Stimulated activated CD8-positive, alpha-beta memory T cell treated with anti-CD3 and anti-CD28 coated beads, Interleukin-7, amount 100 ng/mL, for 4 hours (primary cell): ENCODE measurements at regions not wholly inside any gene's neighbourhood (a gene's known extent, or its start where the extent isn't known, plus 50 kb on each side); places are given as distances from the start of the nearest gene placed in this dataset.

Source experiments
- DNase-seq, 2 donors: peaks; one replicate each; pipeline ENCODE4 v3.0.0-alpha.2; 2020; ENCODE audit warnings: low read depth in 2 of 2

- DNase-seq: no peak
Measured at GRCh38 chr2:136404176-136404575, 286.2 kb upstream of the CXCR4 start.

GRCh38 chr2:136402281-136402680, 284.3 kb upstream of the CXCR4 start:
- DNase-seq: no peak

GRCh38 chr2:136399667-136400289, 281.8 kb upstream of the CXCR4 start:
- no peak for DNase-seq

GRCh38 chr2:136395582-136395981, 277.6 kb upstream of the CXCR4 start:
- DNase-seq: no peak

- DNase-seq: no peak
Measured at GRCh38 chr2:136394136-136395060, 276.4 kb upstream of the CXCR4 start.

GRCh38 chr2:136393514-136393913, 275.6 kb upstream of the CXCR4 start:
- DNase-seq: no peak

GRCh38 chr2:136392897-136393505, 275.1 kb upstream of the CXCR4 start:
- no peak for DNase-seq

- no peak for DNase-seq
Measured at GRCh38 chr2:136389809-136390208, 271.9 kb upstream of the CXCR4 start.

- DNase-seq: no peak
Measured at GRCh38 chr2:136386046-136386445, 268.1 kb upstream of the CXCR4 start.

GRCh38 chr2:136384531-136385303, 266.8 kb upstream of the CXCR4 start:
- no peak for DNase-seq

GRCh38 chr2:136383167-136383566, 265.2 kb upstream of the CXCR4 start:
- no peak for DNase-seq

GRCh38 chr2:136381722-136382633, 264.0 kb upstream of the CXCR4 start:
- peak; percentile 23 to 35 for DNase-seq

GRCh38 chr2:136381245-136381644, 263.3 kb upstream of the CXCR4 start:
- no peak for DNase-seq

GRCh38 chr2:136378712-136379595, 261.0 kb upstream of the CXCR4 start:
- peak; percentile 48 to 60 for DNase-seq

- no peak for DNase-seq
Measured at GRCh38 chr2:136377423-136378382, 259.8 kb upstream of the CXCR4 start.

- no peak for DNase-seq
Measured at GRCh38 chr2:136376798-136377211, 258.9 kb upstream of the CXCR4 start.

- DNase-seq: no peak
Measured at GRCh38 chr2:136376211-136376610, 258.3 kb upstream of the CXCR4 start.

GRCh38 chr2:136375017-136375901, 257.3 kb upstream of the CXCR4 start:
- no peak for DNase-seq
